ENCODE measurements at regions not wholly inside any gene's neighbourhood (a gene's known extent, or its start where the extent isn't known, plus 50 kb on each side); places are given as distances from the start of the nearest gene placed in this dataset.

DNA sequence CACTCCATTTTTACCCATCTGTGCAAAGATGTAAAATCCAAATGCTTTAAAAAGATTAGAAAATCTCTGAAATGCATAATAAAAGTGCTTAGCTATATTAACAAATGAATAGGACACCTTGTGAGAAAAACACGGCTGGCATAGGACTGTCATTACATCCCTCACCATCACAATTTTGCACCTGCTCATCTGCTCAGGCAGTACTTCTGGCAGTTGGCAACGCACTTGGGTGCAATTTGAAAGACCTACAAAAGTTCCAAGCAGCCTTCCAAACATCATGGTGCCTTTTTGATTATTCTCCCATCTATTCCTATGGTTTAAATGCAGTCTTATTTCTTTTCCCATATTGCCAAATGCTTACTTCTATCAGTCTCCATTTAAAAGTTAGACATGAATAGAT lies 501.8 kb downstream of the ENC1 start:
- H3K27ac ChIP-seq (ENCODE audit: extremely low read depth, low read depth, low read length), result no peak overlapping the region
- H3K36me3 ChIP-seq (ENCODE audit: control insufficient read depth in 2 of 2, insufficient read depth in 1 of 2, low read length in 2 of 2), result no peaks in the 10 kb centered on the region
- CTCF ChIA-PET, result no interaction called here
- H3K9me3 ChIP-seq (ENCODE audit: control insufficient read depth, insufficient read depth, low read depth, low read length), result no peaks in the 10 kb centered on the region
- no peak overlapping the region for H3K4me3 ChIP-seq (ENCODE audit: low read depth, low read length)
- TF ChIP-seq GLI4 (tag by site-specific recombination; IDR thresholded peaks at IDR 0.05) (no peak), IKZF3 (tag by site-specific recombination; IDR thresholded peaks at IDR 0.05) (no peak), ZNF561 (tag by site-specific recombination; IDR thresholded peaks at IDR 0.05; ENCODE audit: borderline replicate concordance) (no peak), ZSCAN16 (tag by site-specific recombination; IDR thresholded peaks at IDR 0.05) (no peak), ZNF426 (tag by site-specific recombination; IDR thresholded peaks at IDR 0.05) (no peak), KLF1 (tag by site-specific recombination; IDR thresholded peaks at IDR 0.05) (no peak), SETDB1 (IDR thresholded peaks at IDR 0.05; ENCODE audit: insufficient read length, low read length) (no peak), ZNF660 (tag by site-specific recombination; IDR thresholded peaks at IDR 0.05) (no peak), ZNF155 (tag by site-specific recombination; IDR thresholded peaks at IDR 0.05) (no peak), ZBTB7A (tag by site-specific recombination; IDR thresholded peaks at IDR 0.05; ENCODE audit: low read depth) (no peak), ZFP69B (tag by site-specific recombination; IDR thresholded peaks at IDR 0.05) (no peak), MYNN (tag by site-specific recombination; IDR thresholded peaks at IDR 0.05; ENCODE audit: borderline replicate concordance) (no peak), ZNF558 (tag by site-specific recombination; IDR thresholded peaks at IDR 0.05) (no peak)
- TF ChIP-seq, protein P1, sequence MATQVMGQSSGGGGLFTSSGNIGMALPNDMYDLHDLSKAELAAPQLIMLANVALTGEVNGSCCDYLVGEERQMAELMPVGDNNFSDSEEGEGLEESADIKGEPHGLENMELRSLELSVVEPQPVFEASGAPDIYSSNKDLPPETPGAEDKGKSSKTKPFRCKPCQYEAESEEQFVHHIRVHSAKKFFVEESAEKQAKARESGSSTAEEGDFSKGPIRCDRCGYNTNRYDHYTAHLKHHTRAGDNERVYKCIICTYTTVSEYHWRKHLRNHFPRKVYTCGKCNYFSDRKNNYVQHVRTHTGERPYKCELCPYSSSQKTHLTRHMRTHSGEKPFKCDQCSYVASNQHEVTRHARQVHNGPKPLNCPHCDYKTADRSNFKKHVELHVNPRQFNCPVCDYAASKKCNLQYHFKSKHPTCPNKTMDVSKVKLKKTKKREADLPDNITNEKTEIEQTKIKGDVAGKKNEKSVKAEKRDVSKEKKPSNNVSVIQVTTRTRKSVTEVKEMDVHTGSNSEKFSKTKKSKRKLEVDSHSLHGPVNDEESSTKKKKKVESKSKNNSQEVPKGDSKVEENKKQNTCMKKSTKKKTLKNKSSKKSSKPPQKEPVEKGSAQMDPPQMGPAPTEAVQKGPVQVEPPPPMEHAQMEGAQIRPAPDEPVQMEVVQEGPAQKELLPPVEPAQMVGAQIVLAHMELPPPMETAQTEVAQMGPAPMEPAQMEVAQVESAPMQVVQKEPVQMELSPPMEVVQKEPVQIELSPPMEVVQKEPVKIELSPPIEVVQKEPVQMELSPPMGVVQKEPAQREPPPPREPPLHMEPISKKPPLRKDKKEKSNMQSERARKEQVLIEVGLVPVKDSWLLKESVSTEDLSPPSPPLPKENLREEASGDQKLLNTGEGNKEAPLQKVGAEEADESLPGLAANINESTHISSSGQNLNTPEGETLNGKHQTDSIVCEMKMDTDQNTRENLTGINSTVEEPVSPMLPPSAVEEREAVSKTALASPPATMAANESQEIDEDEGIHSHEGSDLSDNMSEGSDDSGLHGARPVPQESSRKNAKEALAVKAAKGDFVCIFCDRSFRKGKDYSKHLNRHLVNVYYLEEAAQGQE (tag by site-specific recombination; IDR thresholded peaks at IDR 0.05), result no peak
- POLR2A ChIA-PET, result no interaction called here
- H3K4me1 ChIP-seq (ENCODE audit: control insufficient read depth, insufficient read depth, low read length), result no peaks in the 10 kb centered on the region

DNA sequence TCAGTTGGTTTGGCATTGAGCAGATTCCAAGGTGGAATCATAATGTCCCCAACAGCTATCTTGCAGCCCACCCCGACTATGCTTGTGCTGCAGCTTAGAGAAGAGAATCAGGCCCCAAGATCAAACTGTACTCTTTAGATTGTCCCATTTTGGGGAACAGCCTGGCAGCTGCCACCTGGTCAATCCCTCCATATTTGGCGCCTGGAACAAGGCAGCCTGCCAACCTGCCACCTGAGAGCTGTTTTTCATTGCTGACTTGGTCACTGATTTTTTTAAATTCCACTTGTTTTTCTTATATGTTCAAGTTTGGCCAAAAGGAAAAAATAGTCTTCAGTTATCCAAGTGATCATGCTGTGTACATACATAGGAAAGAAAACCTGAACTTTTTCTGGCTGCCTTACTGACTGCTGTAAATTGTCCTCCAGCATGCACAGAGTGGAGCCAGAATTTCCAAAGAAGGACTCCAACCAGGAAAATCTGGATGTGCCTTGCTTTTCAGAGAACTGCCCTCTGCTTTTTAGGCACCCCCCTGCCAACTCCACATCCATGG lies 504.2 kb downstream of the ENC1 start:
- POLR2A ChIA-PET, result no interaction called here

DNA sequence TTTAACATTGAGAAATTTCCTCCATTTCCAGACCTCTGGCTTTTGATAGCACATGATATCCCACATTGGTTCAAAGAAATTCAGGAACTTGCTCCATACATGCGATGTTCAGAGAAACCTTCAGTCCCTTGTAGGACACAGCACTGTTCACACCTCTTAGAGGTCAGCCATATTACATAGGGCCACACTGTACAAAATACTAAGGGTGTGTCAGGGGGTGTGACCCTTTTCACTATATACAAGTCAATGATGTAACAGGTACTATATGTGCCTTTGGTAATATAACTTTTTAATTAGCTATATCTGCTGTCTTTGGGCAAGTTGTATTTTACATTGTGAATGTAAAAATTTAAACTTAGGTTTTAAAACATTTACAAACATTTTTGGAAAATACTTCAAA lies 505.5 kb downstream of the ENC1 start:
- CTCF ChIA-PET, result interaction anchor here (0.7 to 0.8 kb wide), 2 partner anchors 94 to 143 kb away, joined by 3 read pairs; no protein-coding TSS in a partner anchor
- Histone ChIP-seq H3K4me3 (ENCODE audit: low read depth, low read length) (no peak overlapping the region), H3K27ac (ENCODE audit: extremely low read depth, low read depth, low read length) (no peak overlapping the region), H3K4me1 (ENCODE audit: control insufficient read depth, insufficient read depth, low read length) (no peaks in the 10 kb centered on the region), H3K36me3 (ENCODE audit: control insufficient read depth in 2 of 2, insufficient read depth in 1 of 2, low read length in 2 of 2) (no peaks in the 10 kb centered on the region), H3K9me3 (ENCODE audit: control insufficient read depth, insufficient read depth, low read depth, low read length) (no peaks in the 10 kb centered on the region)
- TF ChIP-seq GLI4 (tag by site-specific recombination; IDR thresholded peaks at IDR 0.05), result no peak
- TF ChIP-seq, protein P2, sequence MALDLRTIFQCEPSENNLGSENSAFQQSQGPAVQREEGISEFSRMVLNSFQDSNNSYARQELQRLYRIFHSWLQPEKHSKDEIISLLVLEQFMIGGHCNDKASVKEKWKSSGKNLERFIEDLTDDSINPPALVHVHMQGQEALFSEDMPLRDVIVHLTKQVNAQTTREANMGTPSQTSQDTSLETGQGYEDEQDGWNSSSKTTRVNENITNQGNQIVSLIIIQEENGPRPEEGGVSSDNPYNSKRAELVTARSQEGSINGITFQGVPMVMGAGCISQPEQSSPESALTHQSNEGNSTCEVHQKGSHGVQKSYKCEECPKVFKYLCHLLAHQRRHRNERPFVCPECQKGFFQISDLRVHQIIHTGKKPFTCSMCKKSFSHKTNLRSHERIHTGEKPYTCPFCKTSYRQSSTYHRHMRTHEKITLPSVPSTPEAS (tag by site-specific recombination; IDR thresholded peaks at IDR 0.05), result no peak
- no peak for TF ChIP-seq ZNF16 (tag by site-specific recombination; IDR thresholded peaks at IDR 0.05; ENCODE audit: low read depth)
- no peak for TF ChIP-seq TCF7L2 (IDR thresholded peaks at IDR 0.05; ENCODE audit: borderline replicate concordance, low read depth, low read length)
- 0 out of 2 replicates have a peak, but pooled peaks have one; percentile 38 for TF ChIP-seq KLF10 (tag by site-specific recombination; IDR thresholded peaks at IDR 0.05)
- TF ChIP-seq, protein P3, sequence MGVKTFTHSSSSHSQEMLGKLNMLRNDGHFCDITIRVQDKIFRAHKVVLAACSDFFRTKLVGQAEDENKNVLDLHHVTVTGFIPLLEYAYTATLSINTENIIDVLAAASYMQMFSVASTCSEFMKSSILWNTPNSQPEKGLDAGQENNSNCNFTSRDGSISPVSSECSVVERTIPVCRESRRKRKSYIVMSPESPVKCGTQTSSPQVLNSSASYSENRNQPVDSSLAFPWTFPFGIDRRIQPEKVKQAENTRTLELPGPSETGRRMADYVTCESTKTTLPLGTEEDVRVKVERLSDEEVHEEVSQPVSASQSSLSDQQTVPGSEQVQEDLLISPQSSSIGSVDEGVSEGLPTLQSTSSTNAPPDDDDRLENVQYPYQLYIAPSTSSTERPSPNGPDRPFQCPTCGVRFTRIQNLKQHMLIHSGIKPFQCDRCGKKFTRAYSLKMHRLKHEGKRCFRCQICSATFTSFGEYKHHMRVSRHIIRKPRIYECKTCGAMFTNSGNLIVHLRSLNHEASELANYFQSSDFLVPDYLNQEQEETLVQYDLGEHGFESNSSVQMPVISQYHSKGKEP (tag by site-specific recombination; IDR thresholded peaks at IDR 0.05), result no peak
- TF ChIP-seq ZNF529 (tag by site-specific recombination; IDR thresholded peaks at IDR 0.05; ENCODE audit: insufficient replicate concordance), result no peak
- POLR2A ChIA-PET, result no interaction called here

More for the DNA sequence above, 504.2 kb downstream of the ENC1 start:
- CTCF ChIA-PET, result interaction anchor here (0.6 to 0.7 kb wide), 2 partner anchors 9 to 75 kb away, joined by 3 read pairs; no protein-coding TSS in a partner anchor
- H3K9me3 ChIP-seq (ENCODE audit: control insufficient read depth, insufficient read depth, low read depth, low read length), result no peaks in the 10 kb centered on the region
- no peak for TF ChIP-seq ZBTB7A (tag by site-specific recombination; IDR thresholded peaks at IDR 0.05; ENCODE audit: low read depth)
- no peak for TF ChIP-seq SETDB1 (IDR thresholded peaks at IDR 0.05; ENCODE audit: insufficient read length, low read length)
- no peak for TF ChIP-seq ZNF132 (tag by site-specific recombination; IDR thresholded peaks at IDR 0.05; ENCODE audit: borderline replicate concordance)
- TF ChIP-seq ZNF37A (tag by site-specific recombination; IDR thresholded peaks at IDR 0.05), result no peak
- no peak for TF ChIP-seq REPIN1 (tag by site-specific recombination; IDR thresholded peaks at IDR 0.05; ENCODE audit: low read depth)
- no peak for TF ChIP-seq ZNF585B (tag by site-specific recombination; IDR thresholded peaks at IDR 0.05)
- no peak for TF ChIP-seq ZNF341 (tag by site-specific recombination; IDR thresholded peaks at IDR 0.05; ENCODE audit: low read depth)
- no peak for TF ChIP-seq ZNF792 (tag by site-specific recombination; IDR thresholded peaks at IDR 0.05)
- no peak for TF ChIP-seq ZBTB17 (tag by site-specific recombination; IDR thresholded peaks at IDR 0.05)
- no peak for TF ChIP-seq ZNF664 (tag by site-specific recombination; IDR thresholded peaks at IDR 0.05)
- H3K27ac ChIP-seq (ENCODE audit: extremely low read depth, low read depth, low read length), result no peak overlapping the region
- H3K36me3 ChIP-seq (ENCODE audit: control insufficient read depth in 2 of 2, insufficient read depth in 1 of 2, low read length in 2 of 2), result no peaks in the 10 kb centered on the region
- no peaks in the 10 kb centered on the region for H3K4me1 ChIP-seq (ENCODE audit: control insufficient read depth, insufficient read depth, low read length)
- H3K4me3 ChIP-seq (ENCODE audit: low read depth, low read length), result no peak overlapping the region

Measured in HEK293 (cell line).